Stimulated activated CD4-positive, alpha-beta T cell treated with anti-CD3 and anti-CD28 coated beads, Interleukin-2, amount 100 ng/mL, for 48 hours (primary cell): ENCODE measurements at regions not wholly inside any gene's neighbourhood (a gene's known extent, or its start where the extent isn't known, plus 50 kb on each side); places are given as distances from the start of the nearest gene placed in this dataset.
"Not testable (repeated sequence)": the region's sequence is repeated elsewhere in the genome, so short reads cannot be mapped to it uniquely, and the experiment has no call there.

Source experiments
- DNase-seq, 2 donors: peaks; one replicate each; pipeline ENCODE4 v3.0.0-alpha.2; 2020

- not testable (repeated sequence) for DNase-seq
These were observed 113.4 kb downstream of the XPNPEP1 start for GRCh38 chr10:109809954-109810353.

- not testable (repeated sequence) for DNase-seq
These were observed 122.1 kb downstream of the XPNPEP1 start for GRCh38 chr10:109801191-109801590.

GRCh38 chr10:109790647-109791046 is 132.7 kb downstream of the XPNPEP1 start:
- no peak for DNase-seq

GRCh38 chr10:109784236-109784635 is 139.1 kb downstream of the XPNPEP1 start:
- DNase-seq = no peak

- DNase-seq = no peak
These were observed 140.0 kb downstream of the XPNPEP1 start for GRCh38 chr10:109783286-109783685.

GRCh38 chr10:109780997-109781396 is 142.3 kb downstream of the XPNPEP1 start:
- no peak for DNase-seq

- no peak for DNase-seq
These were observed 144.3 kb downstream of the XPNPEP1 start for GRCh38 chr10:109778993-109779392.

GRCh38 chr10:109774121-109774440 is 149.2 kb downstream of the XPNPEP1 start:
- DNase-seq = no peak

GRCh38 chr10:109773288-109774120 is 149.8 kb downstream of the XPNPEP1 start:
- no peak for DNase-seq

GRCh38 chr10:109770663-109771062 is 152.6 kb downstream of the XPNPEP1 start:
- no peak for DNase-seq

- DNase-seq = no peak
These were observed 153.3 kb downstream of the XPNPEP1 start for GRCh38 chr10:109769966-109770365.

GRCh38 chr10:109765838-109766237 is 157.5 kb downstream of the XPNPEP1 start:
- no peak for DNase-seq

- no peak for DNase-seq
These were observed 160.8 kb downstream of the XPNPEP1 start for GRCh38 chr10:109762555-109762954.

- not testable (repeated sequence) for DNase-seq
These were observed 165.6 kb downstream of the XPNPEP1 start for GRCh38 chr10:109757670-109758069.

GRCh38 chr10:109746861-109747260 is 176.4 kb downstream of the XPNPEP1 start:
- DNase-seq = no peak

- no peak for DNase-seq
These were observed 179.3 kb downstream of the XPNPEP1 start for GRCh38 chr10:109744020-109744419.

GRCh38 chr10:109743574-109743973 is 179.7 kb downstream of the XPNPEP1 start:
- DNase-seq = no peak

GRCh38 chr10:109743146-109743545 is 180.2 kb downstream of the XPNPEP1 start:
- DNase-seq = no peak

GRCh38 chr10:109741712-109742111 is 181.6 kb downstream of the XPNPEP1 start:
- DNase-seq = no peak

GRCh38 chr10:109740436-109740835 is 182.9 kb downstream of the XPNPEP1 start:
- DNase-seq = no peak

- DNase-seq = no peak
These were observed 185.7 kb downstream of the XPNPEP1 start for GRCh38 chr10:109737626-109738025.

GRCh38 chr10:109737009-109737408 is 186.3 kb downstream of the XPNPEP1 start:
- DNase-seq = no peak

GRCh38 chr10:109735776-109736175 is 187.5 kb downstream of the XPNPEP1 start:
- no peak for DNase-seq

- no peak for DNase-seq
These were observed 190.9 kb downstream of the XPNPEP1 start for GRCh38 chr10:109732254-109732965.
